Breast epithelium (tissue), 3 donors: ENCODE measurements at regions not wholly inside any gene's neighbourhood (a gene's known extent, or its start where the extent isn't known, plus 50 kb on each side); places are given as distances from the start of the nearest gene placed in this dataset.

ENCODE experiments used
- CTCF ChIP-seq, 3 donors: fragments of 450-650 bp; IDR thresholded peaks; one replicate each; pipeline ENCODE4 v1.5.1; 2016 to 2017; ENCODE audit warnings: antibody characterized with exemption in 3 of 3, mild to moderate bottlenecking in 3 of 3, moderate library complexity in 3 of 3
- POLR2A ChIP-seq: fragments of 450-650 bp; IDR thresholded peaks from one replicate; pipeline ENCODE4 v1.6.1; 2016; ENCODE audit warnings: antibody characterized with exemption, mild to moderate bottlenecking, moderate library complexity

GRCh38 chr7:125670926-125671572, 741.4 kb upstream of the POT1 start:
- no peak for TF ChIP-seq POLR2A
- peak in 1 of 3 donors; percentile 26 for TF ChIP-seq CTCF (IDR thresholded peaks at IDR 0.05)
